ENCODE measurements at regions not wholly inside any gene's neighbourhood (a gene's known extent, or its start where the extent isn't known, plus 50 kb on each side); places are given as distances from the start of the nearest gene placed in this dataset.
"Not testable (repeated sequence)": the region's sequence is repeated elsewhere in the genome, so short reads cannot be mapped to it uniquely, and the experiment has no call there.

GRCh38 chr10:34907743-34908430 lies 92.8 kb upstream of the PARD3 start:
- no peak for DNase-seq
- no peak for ATAC-seq

- DNase-seq (no peak), ATAC-seq (no peak)
Observed at GRCh38 chr10:34906067-34906965, 91.2 kb upstream of the PARD3 start.

DNA sequence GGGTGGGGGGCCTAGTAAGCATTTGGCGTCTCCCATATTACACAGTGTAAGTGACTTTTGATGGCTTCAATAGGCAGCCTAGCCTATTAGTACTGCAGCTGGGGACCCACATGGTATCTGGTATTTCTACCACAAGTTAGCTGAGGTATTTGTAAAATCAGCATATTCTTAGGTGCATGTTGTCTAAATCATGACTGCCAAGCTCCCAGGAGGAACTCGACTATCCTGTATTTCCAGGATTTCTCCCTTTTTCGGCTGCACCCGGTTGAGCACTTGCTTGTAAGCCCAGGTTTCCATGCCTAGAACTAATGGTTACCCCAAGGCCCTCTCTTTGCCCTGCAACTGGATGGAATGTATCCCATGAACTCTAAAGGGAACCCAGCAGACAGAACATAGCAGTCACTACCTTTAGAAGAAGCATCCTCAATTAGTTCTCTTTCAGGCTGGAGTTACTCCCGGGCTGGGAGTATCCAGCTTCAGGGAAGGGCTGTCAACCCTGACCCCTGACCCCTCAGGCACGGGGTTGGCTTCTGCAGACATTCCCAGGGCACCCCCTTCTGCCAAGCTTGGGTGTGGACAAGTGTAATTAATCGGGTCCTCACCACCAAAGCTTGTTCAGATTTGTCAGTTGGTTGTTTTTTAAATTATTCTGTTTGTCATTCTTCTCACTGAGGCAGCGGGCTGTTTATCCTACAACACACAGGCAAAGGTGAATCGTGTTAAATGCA lies 90.3 kb upstream of the PARD3 start:
- no peak for DNase-seq
- ATAC-seq: no peak

DNA sequence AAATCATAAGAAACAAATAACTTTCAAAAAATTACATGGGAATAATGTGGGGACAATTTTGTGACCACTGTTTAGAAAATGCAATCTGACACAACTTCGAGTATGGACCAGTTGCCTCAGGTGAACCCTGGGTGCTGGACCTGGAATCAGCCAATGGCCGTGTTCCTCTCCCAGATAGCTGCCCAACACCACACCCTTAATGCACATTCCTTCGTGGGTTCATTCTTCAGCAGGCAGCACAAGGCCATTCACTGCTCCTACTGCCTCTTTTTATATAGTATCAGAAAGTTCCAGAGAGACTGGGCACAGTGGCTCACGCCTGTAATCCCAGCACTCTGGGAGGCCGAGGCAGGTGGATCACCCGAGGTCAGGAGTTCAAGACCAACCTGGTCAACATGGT lies 89.1 kb upstream of the PARD3 start:
- DNase-seq: no peak
- no peak for ATAC-seq

- ATAC-seq: no peak
Observed at GRCh38 chr10:34899161-34899560, 84.1 kb upstream of the PARD3 start.

DNA sequence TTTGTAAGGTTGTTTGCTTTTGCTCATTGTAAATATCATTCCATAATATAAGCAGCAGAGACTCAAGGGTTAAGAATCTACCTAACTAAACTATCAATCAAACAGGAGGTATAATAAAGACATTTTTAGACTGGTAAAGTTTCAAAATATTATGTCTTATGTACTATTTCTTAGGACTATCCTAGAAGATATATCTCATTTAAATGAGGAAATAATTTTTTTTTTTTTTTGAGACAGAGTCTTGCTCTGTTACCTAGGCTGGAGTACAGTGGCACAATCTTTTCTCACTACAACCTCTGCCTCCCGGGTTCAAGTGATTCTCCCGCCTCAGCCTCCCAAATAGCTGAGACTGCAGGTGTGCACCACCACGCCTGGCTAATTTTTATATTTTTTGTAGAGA lies 80.9 kb upstream of the PARD3 start:
- no peak for DNase-seq
- no peak for ATAC-seq

More at GRCh38 chr10:34899161-34899560, 84.1 kb upstream of the PARD3 start:
- DNase-seq: no peak

GRCh38 chr10:34895046-34895445 lies 80.0 kb upstream of the PARD3 start:
- not testable (repeated sequence) for ATAC-seq

DNA sequence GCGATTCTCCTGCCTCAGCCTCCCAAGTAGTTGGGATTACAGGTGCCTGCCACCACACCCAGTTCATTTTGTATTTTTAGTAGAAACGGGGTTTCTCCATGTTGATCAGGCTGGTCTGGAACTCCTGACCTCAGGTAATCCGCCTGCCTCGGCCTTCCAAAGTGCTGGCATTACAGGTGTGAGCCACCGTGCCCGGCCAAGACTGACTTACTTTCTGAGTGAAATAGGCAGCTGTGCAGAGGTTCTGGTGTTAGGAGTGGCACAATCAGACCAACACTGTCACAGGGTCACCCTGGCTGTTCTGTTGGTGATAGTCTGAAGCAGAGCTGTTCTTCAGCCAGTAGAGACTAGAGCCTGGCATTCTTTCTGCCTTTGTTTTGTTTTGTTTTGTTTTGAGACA lies 77.4 kb upstream of the PARD3 start:
- not testable (repeated sequence) for DNase-seq, ATAC-seq

More at GRCh38 chr10:34895046-34895445, 80.0 kb upstream of the PARD3 start:
- not testable (repeated sequence) for DNase-seq

DNA sequence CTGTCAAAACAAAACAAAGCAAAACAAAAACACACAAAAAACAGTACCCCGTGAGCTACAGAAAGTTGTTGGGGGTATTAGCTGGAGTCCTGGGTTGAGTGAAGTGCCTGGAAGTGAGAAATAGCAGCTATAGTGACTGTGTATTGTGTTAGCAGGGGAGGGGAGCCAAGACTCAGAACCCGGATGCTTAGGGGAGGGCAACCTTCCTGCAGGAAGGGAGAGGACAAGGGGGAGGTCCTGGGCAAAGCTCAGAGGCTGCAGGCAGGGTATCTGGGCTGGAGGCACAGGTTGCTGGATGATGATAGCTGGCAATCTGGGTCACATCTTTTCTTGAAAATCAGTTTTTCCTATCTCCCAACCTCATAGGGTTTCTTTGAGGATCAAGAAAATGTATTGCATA lies 75.8 kb upstream of the PARD3 start:
- ATAC-seq: no peak
- DNase-seq: no peak

GRCh38 chr10:34889004-34889869 lies 74.1 kb upstream of the PARD3 start:
- no peak for DNase-seq

DNA sequence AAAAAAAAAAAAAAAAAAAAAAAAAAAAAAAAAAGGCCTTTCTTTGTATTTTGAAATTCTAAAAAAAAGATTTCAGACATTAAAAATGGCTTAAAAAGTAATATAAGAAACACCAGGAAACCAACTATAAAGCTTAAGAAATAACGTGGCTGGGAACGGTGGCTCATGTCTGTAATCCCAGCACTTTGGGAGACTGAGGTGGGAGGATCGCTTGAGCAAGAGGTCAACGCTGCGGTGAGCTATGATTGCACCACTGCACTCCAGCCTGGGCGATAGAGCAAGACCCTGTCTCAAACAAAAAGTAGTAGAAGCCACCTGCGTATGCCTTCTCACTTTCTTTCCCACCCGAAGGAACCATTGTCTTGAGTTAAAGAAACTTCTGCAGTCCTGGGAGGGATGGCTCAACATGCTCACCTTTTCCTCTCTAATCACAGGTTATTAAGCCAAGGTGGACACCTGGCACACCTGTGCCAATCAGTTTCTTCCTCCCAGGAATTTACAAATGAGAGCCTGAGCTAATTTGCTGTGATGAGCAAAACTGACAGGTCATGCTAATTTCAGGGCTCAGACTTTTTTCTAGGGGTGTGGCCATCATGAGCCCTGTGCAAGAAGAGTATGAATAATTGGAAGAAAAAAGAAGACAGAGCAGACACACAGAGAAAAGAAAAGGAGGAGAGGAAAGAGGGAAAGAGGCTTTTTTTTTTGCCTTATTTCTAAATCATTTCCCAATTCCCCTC lies 72.0 kb upstream of the PARD3 start:
- no peak for DNase-seq
- ATAC-seq: no peak

More at GRCh38 chr10:34889004-34889869, 74.1 kb upstream of the PARD3 start:
- ATAC-seq: no peak

DNA sequence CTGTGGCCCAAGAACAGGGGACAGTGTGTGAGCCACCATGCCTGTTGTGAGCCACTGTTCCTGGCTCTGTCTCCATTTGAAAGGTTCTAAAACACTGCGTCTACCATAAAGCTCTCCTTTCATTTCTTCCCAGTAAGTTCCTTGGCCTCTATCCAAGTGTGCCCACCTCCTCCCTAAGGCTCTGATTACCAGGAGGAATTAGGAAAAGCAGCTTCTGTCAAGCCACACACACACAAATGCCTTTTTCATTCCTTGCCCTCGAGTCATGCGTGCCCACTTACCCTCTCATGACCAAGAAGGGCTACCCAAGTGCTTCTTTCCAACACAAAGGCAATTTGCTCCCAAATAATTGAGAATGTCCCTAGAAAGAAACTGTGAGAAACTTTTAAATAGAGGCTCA lies 70.8 kb upstream of the PARD3 start:
- DNase-seq: no peak
- no peak for ATAC-seq

DNA sequence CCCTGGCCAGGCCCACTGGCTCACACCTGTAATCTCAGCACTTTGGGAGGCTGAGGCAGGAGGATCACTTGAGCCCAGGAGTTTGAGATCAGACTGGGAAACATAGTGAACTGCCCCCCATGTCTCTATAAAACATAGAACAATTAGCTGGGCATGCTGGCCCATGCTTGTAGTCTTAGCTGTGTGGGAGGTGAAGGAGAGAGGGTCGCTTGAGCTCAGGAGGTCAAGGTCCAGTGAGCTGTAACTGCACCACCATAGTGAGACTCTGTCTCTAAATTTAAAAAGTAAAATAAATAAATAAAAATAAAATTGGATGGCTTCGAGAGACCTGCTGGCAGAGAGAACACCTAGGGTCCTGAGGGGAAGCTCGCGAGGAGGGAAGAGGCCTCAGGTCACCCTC lies 69.9 kb upstream of the PARD3 start:
- ATAC-seq (no peak), DNase-seq (no peak)

- ATAC-seq: no peak
- DNase-seq: no peak
Observed at GRCh38 chr10:34884272-34884952, 69.3 kb upstream of the PARD3 start.

DNA sequence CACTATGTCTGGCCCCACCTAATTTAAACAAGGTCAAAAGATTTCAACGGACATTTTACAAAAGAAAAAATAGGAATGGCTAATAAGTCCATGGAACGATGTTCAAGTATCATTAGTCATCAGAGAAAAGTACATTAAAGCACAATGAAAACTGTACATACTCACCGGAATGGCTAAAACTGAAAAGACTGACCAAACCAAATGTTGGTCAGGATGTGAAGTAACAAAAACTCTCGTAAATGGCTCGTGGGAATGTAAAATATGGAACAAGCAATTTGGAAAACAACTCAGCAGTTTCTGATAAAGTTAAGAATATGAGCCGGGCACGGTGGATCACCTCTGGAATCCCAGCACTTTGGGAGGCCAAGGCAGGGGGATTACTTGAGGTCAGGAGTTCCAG lies 65.7 kb upstream of the PARD3 start:
- ATAC-seq (no peak), DNase-seq (no peak)

DNA sequence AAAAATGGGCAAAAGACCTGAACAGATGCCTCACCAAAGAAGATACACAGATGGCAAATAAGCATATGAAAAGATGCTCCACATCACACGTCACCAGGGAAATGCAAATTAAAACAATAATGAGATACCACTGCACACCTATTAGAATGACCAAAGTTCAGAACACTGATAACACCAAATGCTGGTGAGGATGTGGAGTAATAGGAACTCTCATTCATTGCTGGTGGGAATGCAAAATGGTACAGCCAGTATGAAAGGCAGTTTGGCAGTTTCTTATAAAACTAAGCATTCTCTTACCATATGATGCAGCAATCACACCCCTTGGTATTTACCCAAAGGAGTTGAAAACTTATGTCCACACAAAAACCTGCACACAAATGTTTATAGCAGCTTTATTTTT lies 63.6 kb upstream of the PARD3 start:
- not testable (repeated sequence) for ATAC-seq, DNase-seq

DNA sequence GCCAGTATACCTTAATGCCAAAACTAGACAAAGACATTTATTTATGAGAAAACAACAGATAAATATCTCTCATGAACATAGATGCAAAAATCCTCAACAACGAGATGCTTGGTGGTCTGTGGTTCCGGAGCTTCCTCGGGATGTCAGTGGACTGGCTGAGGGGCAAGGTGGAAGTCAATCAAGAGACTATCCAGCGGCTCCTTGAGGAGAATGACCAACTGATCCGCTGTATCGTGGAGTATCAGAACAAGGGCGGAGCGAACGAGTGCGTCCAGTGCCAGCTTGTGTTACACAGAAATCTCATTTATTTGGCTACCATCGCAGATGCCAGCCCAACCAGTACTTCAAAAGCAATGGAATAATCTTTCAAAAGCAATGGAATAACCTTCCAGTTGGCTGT lies 60.0 kb upstream of the PARD3 start:
- ATAC-seq: no peak

DNA sequence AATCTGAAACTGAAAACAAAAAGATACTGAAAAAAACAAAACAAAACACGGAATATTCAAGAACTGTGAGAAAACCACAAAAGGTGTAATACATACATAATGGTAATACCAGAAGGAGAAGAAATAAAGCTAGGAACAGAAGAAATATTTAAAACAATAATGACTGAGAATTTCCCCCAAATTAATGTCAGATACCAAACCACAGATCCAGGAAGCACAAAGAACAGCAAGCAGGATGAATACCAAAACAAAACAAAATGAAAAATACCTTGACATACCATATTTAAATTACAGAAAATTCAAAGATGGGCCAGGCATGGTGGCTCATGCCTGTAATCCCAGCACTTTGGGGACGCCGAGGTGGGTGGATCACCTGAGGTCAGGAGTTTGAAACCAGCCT lies 57.7 kb upstream of the PARD3 start:
- DNase-seq (no peak), ATAC-seq (no peak)

More for the DNA sequence above, 60.0 kb upstream of the PARD3 start:
- no peak for DNase-seq

GRCh38 chr10:34869135-34869836 lies 54.2 kb upstream of the PARD3 start:
- DNase-seq (no peak), ATAC-seq (no peak)

DNA sequence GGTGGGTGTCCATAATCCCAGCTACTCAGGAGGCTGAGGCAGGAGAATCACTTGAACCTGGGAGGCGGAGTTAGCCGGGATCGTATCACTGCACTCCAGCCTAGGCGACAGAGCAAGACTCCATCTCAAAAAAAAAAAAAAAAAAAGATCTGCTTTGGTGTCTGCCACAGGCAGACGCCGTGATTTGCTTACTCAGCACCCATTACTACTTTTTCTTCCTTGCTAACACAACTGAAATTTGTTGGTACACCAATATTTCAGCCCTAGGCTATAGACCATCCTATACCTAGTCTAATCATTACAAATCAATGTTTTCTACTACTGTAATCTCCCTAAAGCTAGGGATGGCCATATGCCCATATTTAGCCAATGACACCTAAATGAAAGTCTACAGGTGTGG lies 53.5 kb upstream of the PARD3 start:
- DNase-seq (no peak), ATAC-seq (no peak)
